Mammary epithelial cell (primary cell): ENCODE measurements at regions not wholly inside any gene's neighbourhood (a gene's known extent, or its start where the extent isn't known, plus 50 kb on each side); places are given as distances from the start of the nearest gene placed in this dataset.

Source experiments
- EZH2 ChIP-seq: IDR thresholded peaks from 2 replicates; pipeline ENCODE4 v1.6.1; 2012; ENCODE audit warnings: low read length, inconsistent platforms, borderline replicate concordance
- TF ChIP-seq, protein P1 (sequence below), 2 donors: IDR thresholded peaks in 1 of 2; conservative IDR thresholded peaks in 1 of 2; 2 replicates each; pipeline ENCODE4 v1.5.1; 2011 to 2012; ENCODE audit warnings: inconsistent platforms in 2 of 2, low read length in 2 of 2, mild to moderate bottlenecking in 2 of 2, control low read depth in 1 of 2, low read depth in 1 of 2; ENCODE audit not compliant: insufficient read depth in 1 of 2; ENCODE audit errors: extremely low read depth in 1 of 2

DNA sequence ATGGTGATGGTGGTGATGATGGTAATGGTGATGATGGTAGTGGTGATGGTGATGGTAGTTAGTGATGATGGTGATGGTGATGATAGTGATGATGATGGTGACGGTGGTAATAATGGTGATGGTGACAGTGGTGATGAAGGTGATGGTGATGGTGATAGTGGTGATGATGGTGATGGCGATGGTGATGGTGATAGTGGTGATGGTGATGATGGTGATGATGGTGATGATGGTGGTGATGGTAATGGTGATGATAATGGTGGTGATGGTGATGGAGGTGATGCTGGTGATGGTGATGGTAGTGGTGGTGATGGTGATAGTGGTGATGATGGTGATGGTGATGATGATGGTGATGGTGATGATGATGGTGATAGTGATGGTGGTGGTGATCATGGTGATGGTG lies 148.7 kb upstream of the TNRC6C start:
- TF ChIP-seq, protein P1, sequence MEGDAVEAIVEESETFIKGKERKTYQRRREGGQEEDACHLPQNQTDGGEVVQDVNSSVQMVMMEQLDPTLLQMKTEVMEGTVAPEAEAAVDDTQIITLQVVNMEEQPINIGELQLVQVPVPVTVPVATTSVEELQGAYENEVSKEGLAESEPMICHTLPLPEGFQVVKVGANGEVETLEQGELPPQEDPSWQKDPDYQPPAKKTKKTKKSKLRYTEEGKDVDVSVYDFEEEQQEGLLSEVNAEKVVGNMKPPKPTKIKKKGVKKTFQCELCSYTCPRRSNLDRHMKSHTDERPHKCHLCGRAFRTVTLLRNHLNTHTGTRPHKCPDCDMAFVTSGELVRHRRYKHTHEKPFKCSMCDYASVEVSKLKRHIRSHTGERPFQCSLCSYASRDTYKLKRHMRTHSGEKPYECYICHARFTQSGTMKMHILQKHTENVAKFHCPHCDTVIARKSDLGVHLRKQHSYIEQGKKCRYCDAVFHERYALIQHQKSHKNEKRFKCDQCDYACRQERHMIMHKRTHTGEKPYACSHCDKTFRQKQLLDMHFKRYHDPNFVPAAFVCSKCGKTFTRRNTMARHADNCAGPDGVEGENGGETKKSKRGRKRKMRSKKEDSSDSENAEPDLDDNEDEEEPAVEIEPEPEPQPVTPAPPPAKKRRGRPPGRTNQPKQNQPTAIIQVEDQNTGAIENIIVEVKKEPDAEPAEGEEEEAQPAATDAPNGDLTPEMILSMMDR (conservative IDR thresholded peaks at IDR 0.05 in 1 of 2, IDR thresholded peaks at IDR 0.05 in 1 of 2; ENCODE audit: extremely low read depth in 1 of 2, insufficient read depth in 1 of 2, low read depth in 1 of 2, low read length in 2 of 2): no peak
- TF ChIP-seq EZH2: no peak
